ENCODE measurements at regions not wholly inside any gene's neighbourhood (a gene's known extent, or its start where the extent isn't known, plus 50 kb on each side); places are given as distances from the start of the nearest gene placed in this dataset.
"Not testable (repeated sequence)": the region's sequence is repeated elsewhere in the genome, so short reads cannot be mapped to it uniquely, and the experiment has no call there.

DNA sequence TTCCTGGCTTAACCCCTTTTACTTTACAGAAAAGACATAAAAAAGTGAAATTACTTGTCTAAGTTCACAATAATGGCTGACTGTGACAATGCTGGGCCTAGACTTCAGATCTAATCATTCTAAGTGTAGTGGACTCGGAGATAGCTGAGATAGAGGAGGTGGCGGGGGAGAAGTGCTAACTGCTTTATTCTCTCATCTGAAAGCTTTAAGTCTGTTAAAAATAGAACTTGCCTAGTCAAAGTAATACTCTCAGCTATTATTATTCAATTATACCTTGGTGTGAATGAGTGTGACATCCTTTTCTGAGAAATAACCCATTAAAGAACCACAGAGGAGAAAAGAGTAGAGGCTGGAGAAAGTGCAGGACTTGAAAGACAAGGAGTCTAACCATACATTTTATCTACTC, 96.1 kb upstream of the OLIG2 start:
- H3K4me1 ChIP-seq (ENCODE audit: control insufficient read depth in 1 of 2, insufficient read depth in 2 of 2, low read length in 2 of 2): peaks cover 0 to 5% of the 10 kb centered on the region in 2 donors

GRCh38 chr21:32930673-32931072, 95.1 kb upstream of the OLIG2 start:
- no peak overlapping the region for H3K27ac ChIP-seq (ENCODE audit: low read depth, low read length)
- H3K4me3 ChIP-seq (ENCODE audit: low read depth in 1 of 2, low read length in 2 of 2): no peak overlapping the region
- no peaks in the 10 kb centered on the region for H3K9me3 ChIP-seq (ENCODE audit: control insufficient read depth in 1 of 2, low read length in 2 of 2)
- H3K4me1 ChIP-seq (ENCODE audit: control insufficient read depth in 1 of 2, insufficient read depth in 2 of 2, low read length in 2 of 2): peaks cover 0 to 5% of the 10 kb centered on the region in 2 donors
- no peaks in the 10 kb centered on the region for H3K27me3 ChIP-seq (ENCODE audit: control insufficient read depth in 1 of 2, insufficient read depth in 2 of 2, low read length in 2 of 2)
- no peak overlapping the region for H3K9ac ChIP-seq (ENCODE audit: low read depth in 1 of 2, low read length in 2 of 2)
- H3K36me3 ChIP-seq (ENCODE audit: control insufficient read depth in 1 of 2, insufficient read depth in 2 of 2, low read length in 2 of 2): no peaks in the 10 kb centered on the region

More for the DNA sequence above, 96.1 kb upstream of the OLIG2 start:
- no peaks in the 10 kb centered on the region for H3K36me3 ChIP-seq (ENCODE audit: control insufficient read depth in 1 of 2, insufficient read depth in 2 of 2, low read length in 2 of 2)
- no peak overlapping the region for H3K9ac ChIP-seq (ENCODE audit: low read depth in 1 of 2, low read length in 2 of 2)
- no peaks in the 10 kb centered on the region for H3K27me3 ChIP-seq (ENCODE audit: control insufficient read depth in 1 of 2, insufficient read depth in 2 of 2, low read length in 2 of 2)
- H3K27ac ChIP-seq (ENCODE audit: low read depth, low read length): no peak overlapping the region
- H3K4me3 ChIP-seq (ENCODE audit: low read depth in 1 of 2, low read length in 2 of 2): no peak overlapping the region
- H3K9me3 ChIP-seq (ENCODE audit: control insufficient read depth in 1 of 2, low read length in 2 of 2): no peaks in the 10 kb centered on the region

DNA sequence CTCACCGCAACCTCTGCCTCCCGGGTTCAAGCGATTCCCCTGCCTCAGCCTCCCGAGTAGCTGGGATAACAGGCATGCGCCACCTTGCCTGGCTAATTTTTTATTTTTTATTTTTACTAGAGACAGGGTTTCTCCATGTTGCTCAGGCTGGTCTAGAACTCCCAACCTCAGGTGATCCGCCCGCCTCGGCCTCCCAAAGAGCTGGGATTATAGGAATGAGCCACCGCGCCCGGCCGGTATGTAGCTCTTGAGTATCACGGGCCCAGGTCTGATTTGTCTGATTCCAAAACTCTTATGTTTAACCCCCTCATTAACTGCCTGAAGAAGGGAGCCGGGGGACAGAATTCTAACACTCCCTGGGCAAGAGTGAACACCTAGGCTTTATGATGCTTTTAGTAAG, 91.7 kb upstream of the OLIG2 start:
- not testable (repeated sequence) for H3K9me3 ChIP-seq (ENCODE audit: control insufficient read depth in 1 of 2, low read length in 2 of 2); H3K36me3 ChIP-seq (ENCODE audit: control insufficient read depth in 1 of 2, insufficient read depth in 2 of 2, low read length in 2 of 2); H3K4me3 ChIP-seq (ENCODE audit: low read depth in 1 of 2, low read length in 2 of 2); H3K27me3 ChIP-seq (ENCODE audit: control insufficient read depth in 1 of 2, insufficient read depth in 2 of 2, low read length in 2 of 2); H3K4me1 ChIP-seq (ENCODE audit: control insufficient read depth in 1 of 2, insufficient read depth in 2 of 2, low read length in 2 of 2); H3K9ac ChIP-seq (ENCODE audit: low read depth in 1 of 2, low read length in 2 of 2); H3K27ac ChIP-seq (ENCODE audit: low read depth, low read length)

- Histone ChIP-seq H3K9me3 (ENCODE audit: control insufficient read depth in 1 of 2, low read length in 2 of 2) (no peaks in the 10 kb centered on the region), H3K36me3 (ENCODE audit: control insufficient read depth in 1 of 2, insufficient read depth in 2 of 2, low read length in 2 of 2) (no peaks in the 10 kb centered on the region), H3K9ac (ENCODE audit: low read depth in 1 of 2, low read length in 2 of 2) (no peak overlapping the region), H3K27me3 (ENCODE audit: control insufficient read depth in 1 of 2, insufficient read depth in 2 of 2, low read length in 2 of 2) (no peaks in the 10 kb centered on the region), H3K4me3 (ENCODE audit: low read depth in 1 of 2, low read length in 2 of 2) (no peak overlapping the region), H3K27ac (ENCODE audit: low read depth, low read length) (no peak overlapping the region), H3K4me1 (ENCODE audit: control insufficient read depth in 1 of 2, insufficient read depth in 2 of 2, low read length in 2 of 2) (peaks cover 0 to 5% of the 10 kb centered on the region in 2 donors)
These were observed 90.9 kb upstream of the OLIG2 start for GRCh38 chr21:32934829-32935228.

GRCh38 chr21:32940079-32941014, 85.4 kb upstream of the OLIG2 start:
- Histone ChIP-seq H3K4me1 (ENCODE audit: control insufficient read depth in 1 of 2, insufficient read depth in 2 of 2, low read length in 2 of 2) (no peaks in the 10 kb centered on the region), H3K9me3 (ENCODE audit: control insufficient read depth in 1 of 2, low read length in 2 of 2) (no peaks in the 10 kb centered on the region), H3K27ac (ENCODE audit: low read depth, low read length) (no peak overlapping the region), H3K27me3 (ENCODE audit: control insufficient read depth in 1 of 2, insufficient read depth in 2 of 2, low read length in 2 of 2) (peaks cover 0 to 3% of the 10 kb centered on the region in 2 donors), H3K36me3 (ENCODE audit: control insufficient read depth in 1 of 2, insufficient read depth in 2 of 2, low read length in 2 of 2) (no peaks in the 10 kb centered on the region), H3K4me3 (ENCODE audit: low read depth in 1 of 2, low read length in 2 of 2) (no peak overlapping the region), H3K9ac (ENCODE audit: low read depth in 1 of 2, low read length in 2 of 2) (no peak overlapping the region)

DNA sequence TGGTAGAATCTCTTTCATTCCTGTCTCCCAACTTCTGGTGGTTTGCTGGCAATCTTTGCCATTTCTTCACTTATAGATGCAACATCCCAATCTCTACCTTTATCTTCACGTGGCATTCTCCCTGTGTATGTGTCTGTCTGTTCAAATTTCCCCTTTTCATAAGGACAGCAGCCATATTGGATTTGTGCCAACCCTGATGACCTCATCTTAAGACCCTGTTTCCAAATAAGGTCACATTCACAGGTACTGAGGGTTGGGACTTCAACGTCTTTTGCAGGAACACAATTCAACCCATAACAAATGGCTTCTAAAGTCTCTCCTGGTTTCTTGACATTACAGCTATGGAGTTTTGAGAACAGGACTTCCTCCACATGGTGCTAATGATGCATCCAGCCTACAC, 84.5 kb upstream of the OLIG2 start:
- Histone ChIP-seq H3K9ac (ENCODE audit: low read depth in 1 of 2, low read length in 2 of 2) (no peak overlapping the region), H3K36me3 (ENCODE audit: control insufficient read depth in 1 of 2, insufficient read depth in 2 of 2, low read length in 2 of 2) (no peaks in the 10 kb centered on the region), H3K27me3 (ENCODE audit: control insufficient read depth in 1 of 2, insufficient read depth in 2 of 2, low read length in 2 of 2) (peaks cover 0 to 3% of the 10 kb centered on the region in 2 donors), H3K4me3 (ENCODE audit: low read depth in 1 of 2, low read length in 2 of 2) (no peak overlapping the region), H3K4me1 (ENCODE audit: control insufficient read depth in 1 of 2, insufficient read depth in 2 of 2, low read length in 2 of 2) (no peaks in the 10 kb centered on the region), H3K27ac (ENCODE audit: low read depth, low read length) (no peak overlapping the region), H3K9me3 (ENCODE audit: control insufficient read depth in 1 of 2, low read length in 2 of 2) (no peaks in the 10 kb centered on the region)

GRCh38 chr21:32946654-32947053, 79.1 kb upstream of the OLIG2 start:
- no peak overlapping the region for H3K9ac ChIP-seq (ENCODE audit: low read depth in 1 of 2, low read length in 2 of 2)
- no peaks in the 10 kb centered on the region for H3K9me3 ChIP-seq (ENCODE audit: control insufficient read depth in 1 of 2, low read length in 2 of 2)
- H3K4me1 ChIP-seq (ENCODE audit: control insufficient read depth in 1 of 2, insufficient read depth in 2 of 2, low read length in 2 of 2): no peaks in the 10 kb centered on the region
- no peaks in the 10 kb centered on the region for H3K36me3 ChIP-seq (ENCODE audit: control insufficient read depth in 1 of 2, insufficient read depth in 2 of 2, low read length in 2 of 2)
- H3K27me3 ChIP-seq (ENCODE audit: control insufficient read depth in 1 of 2, insufficient read depth in 2 of 2, low read length in 2 of 2): peaks cover 0 to 3% of the 10 kb centered on the region in 2 donors
- no peak overlapping the region for H3K27ac ChIP-seq (ENCODE audit: low read depth, low read length)
- H3K4me3 ChIP-seq (ENCODE audit: low read depth in 1 of 2, low read length in 2 of 2): no peak overlapping the region

DNA sequence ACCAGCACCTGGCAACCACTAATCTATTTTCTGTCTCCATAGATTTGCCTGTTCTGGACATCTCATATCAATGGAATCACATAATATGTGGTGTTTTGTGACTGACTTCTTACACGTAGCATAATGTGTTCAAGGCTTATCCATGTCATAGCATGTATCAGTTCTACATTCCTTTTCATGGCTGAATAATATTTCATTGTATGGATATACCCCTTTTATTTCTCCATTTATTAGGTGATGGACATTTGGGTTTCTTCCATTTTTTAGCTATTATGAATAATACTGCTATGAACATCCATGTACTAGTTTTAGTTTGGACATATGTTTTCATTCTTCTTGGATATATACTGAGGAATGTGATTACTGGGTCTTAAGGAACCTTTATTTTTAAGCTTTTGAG, 78.0 kb upstream of the OLIG2 start:
- no peaks in the 10 kb centered on the region for H3K9me3 ChIP-seq (ENCODE audit: control insufficient read depth in 1 of 2, low read length in 2 of 2)
- H3K27me3 ChIP-seq (ENCODE audit: control insufficient read depth in 1 of 2, insufficient read depth in 2 of 2, low read length in 2 of 2): peaks cover 0 to 3% of the 10 kb centered on the region in 2 donors
- no peak overlapping the region for H3K4me3 ChIP-seq (ENCODE audit: low read depth in 1 of 2, low read length in 2 of 2)
- H3K27ac ChIP-seq (ENCODE audit: low read depth, low read length): no peak overlapping the region
- H3K4me1 ChIP-seq (ENCODE audit: control insufficient read depth in 1 of 2, insufficient read depth in 2 of 2, low read length in 2 of 2): no peaks in the 10 kb centered on the region
- no peak overlapping the region for H3K9ac ChIP-seq (ENCODE audit: low read depth in 1 of 2, low read length in 2 of 2)
- no peaks in the 10 kb centered on the region for H3K36me3 ChIP-seq (ENCODE audit: control insufficient read depth in 1 of 2, insufficient read depth in 2 of 2, low read length in 2 of 2)

- Histone ChIP-seq H3K4me1 (ENCODE audit: control insufficient read depth in 1 of 2, insufficient read depth in 2 of 2, low read length in 2 of 2) (no peaks in the 10 kb centered on the region), H3K27ac (ENCODE audit: low read depth, low read length) (no peak overlapping the region), H3K4me3 (ENCODE audit: low read depth in 1 of 2, low read length in 2 of 2) (no peak overlapping the region), H3K9me3 (ENCODE audit: control insufficient read depth in 1 of 2, low read length in 2 of 2) (no peaks in the 10 kb centered on the region), H3K9ac (ENCODE audit: low read depth in 1 of 2, low read length in 2 of 2) (no peak overlapping the region), H3K27me3 (ENCODE audit: control insufficient read depth in 1 of 2, insufficient read depth in 2 of 2, low read length in 2 of 2) (peaks cover 0 to 3% of the 10 kb centered on the region in 2 donors), H3K36me3 (ENCODE audit: control insufficient read depth in 1 of 2, insufficient read depth in 2 of 2, low read length in 2 of 2) (no peaks in the 10 kb centered on the region)
These were observed 76.0 kb upstream of the OLIG2 start for GRCh38 chr21:32949701-32950100.

- no peak overlapping the region for H3K4me3 ChIP-seq (ENCODE audit: low read depth in 1 of 2, low read length in 2 of 2)
- H3K36me3 ChIP-seq (ENCODE audit: control insufficient read depth in 1 of 2, insufficient read depth in 2 of 2, low read length in 2 of 2): no peaks in the 10 kb centered on the region
- H3K9me3 ChIP-seq (ENCODE audit: control insufficient read depth in 1 of 2, low read length in 2 of 2): no peaks in the 10 kb centered on the region
- H3K27ac ChIP-seq (ENCODE audit: low read depth, low read length): no peak overlapping the region
- no peak overlapping the region for H3K9ac ChIP-seq (ENCODE audit: low read depth in 1 of 2, low read length in 2 of 2)
- H3K4me1 ChIP-seq (ENCODE audit: control insufficient read depth in 1 of 2, insufficient read depth in 2 of 2, low read length in 2 of 2): no peaks in the 10 kb centered on the region
- H3K27me3 ChIP-seq (ENCODE audit: control insufficient read depth in 1 of 2, insufficient read depth in 2 of 2, low read length in 2 of 2): peaks cover 9 to 13% of the 10 kb centered on the region in 2 donors
These were observed 74.7 kb upstream of the OLIG2 start for GRCh38 chr21:32951041-32951440.

All from duodenal mucosa (tissue), 2 donors.